Stomach (tissue), 8 donors: ENCODE measurements at regions not wholly inside any gene's neighbourhood (a gene's known extent, or its start where the extent isn't known, plus 50 kb on each side); places are given as distances from the start of the nearest gene placed in this dataset.

Experiments
- DNase-seq, 2 donors: peaks; one replicate each; pipeline versions ENCODE4 v3.0.0 to v3.0.0-alpha.2; 2013 to 2019
- H3K27ac ChIP-seq, 5 donors: fragments of 200-600 bp in 4 of 5; sonication (generic) in 4 of 5; one replicate each; pipeline ENCODE4 v1.5.1; 2013 to 2019; ENCODE audit warnings: mild to moderate bottlenecking in 1 of 5, moderate library complexity in 1 of 5
- H3K27me3 ChIP-seq, 3 donors: fragments of 200-600 bp; sonication (generic); one replicate each; pipeline ENCODE4 v1.5.1; 2017 to 2019; ENCODE audit warnings: mixed run types in 1 of 3
- H3K36me3 ChIP-seq, 4 donors: fragments of 200-600 bp; sonication (generic); 1 replicate in 3 of 4; 2 replicates in 1 of 4; pipeline ENCODE4 v1.5.1; 2016 to 2019
- H3K4me1 ChIP-seq, 4 donors: fragments of 200-600 bp; sonication (generic); one replicate each; pipeline ENCODE4 v1.5.1; 2016 to 2019
- H3K4me3 ChIP-seq, 4 donors: fragments of 200-600 bp; sonication (generic) in 3 of 4; one replicate each; pipeline ENCODE4 v1.5.1; 2016 to 2019; ENCODE audit warnings: mild to moderate bottlenecking in 1 of 4
- H3K9me3 ChIP-seq, 4 donors: fragments of 200-600 bp; sonication (generic); one replicate each; pipeline ENCODE4 v1.5.1; 2016 to 2019
- EP300 ChIP-seq: sonication (generic); formaldehyde crosslinking; IDR thresholded peaks from one replicate; pipeline ENCODE4 v1.6.1; 2017; ENCODE audit warnings: antibody characterized with exemption
- POLR2A ChIP-seq, 4 donors: fragments of 450-650 bp; IDR thresholded peaks; one replicate each; pipeline ENCODE4 v1.6.1; 2016; ENCODE audit warnings: antibody characterized with exemption in 4 of 4, control low read depth in 2 of 4, mild to moderate bottlenecking in 1 of 4, moderate library complexity in 1 of 4
- POLR2AphosphoS5 ChIP-seq, 3 donors: sonication (generic); formaldehyde crosslinking; IDR thresholded peaks; one replicate each; pipeline ENCODE4 v1.6.1; 2016; ENCODE audit warnings: antibody characterized with exemption in 3 of 3
- WGBS, 5 donors: extraction: QIAGEN DNeasy Blood & Tissue Kit in 3 of 5; methylation state at CpG; one replicate each; pipeline versions ENCODE4 v1.1.5 to v1.1.7; 2013 to 2018; 5-methylcytosine and 5-hydroxymethylcytosine counted together
- intact Hi-C: fragments of 100-400 bp; cut with DNase I; formaldehyde crosslinking; loops from one replicate; pipeline ENCODE4 v1.15.1; 2023; ENCODE audit warnings: low total_unique reads
- TF ChIP-seq, protein P1 (sequence below), 7 experiments: fragments of 450-650 bp in 4 of 7; fragments of 200-600 bp in 3 of 7; sonication (generic) in 3 of 7; IDR thresholded peaks; one replicate each; pipeline ENCODE4 v1.5.1; 2016 to 2019; ENCODE audit warnings: antibody characterized with exemption in 7 of 7, control low read depth in 2 of 7, mild to moderate bottlenecking in 1 of 7
- donor health status: healthy with polysubstance abuse.
- donor health status: Bipolar disorder and iron deficiency.
- donor health status: healthy.

DNA sequence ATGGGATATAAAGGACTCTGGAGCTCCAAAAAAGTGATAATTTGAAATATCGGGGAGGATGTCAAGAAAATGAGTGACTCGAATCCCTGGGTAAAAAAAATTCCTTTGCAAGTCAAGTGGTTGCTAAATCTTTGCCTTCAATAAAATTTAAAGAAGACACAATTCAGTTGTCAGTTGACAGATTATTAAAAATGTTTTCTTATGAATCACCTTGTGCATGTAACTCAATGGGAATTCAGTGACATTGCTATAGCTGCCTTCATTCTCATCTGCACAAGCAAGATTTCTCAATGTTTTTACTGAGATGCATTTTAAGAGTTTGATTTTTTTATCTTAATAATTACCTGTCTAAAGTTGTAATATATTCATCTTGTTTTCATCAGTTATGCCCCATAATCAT, 264.0 kb upstream of the IL12A start:
- TF ChIP-seq POLR2A (IDR thresholded peaks at IDR 0.05) (no peak), POLR2AphosphoS5 (IDR thresholded peaks at IDR 0.05) (no peak), EP300 (no peak)
- TF ChIP-seq, protein P1, sequence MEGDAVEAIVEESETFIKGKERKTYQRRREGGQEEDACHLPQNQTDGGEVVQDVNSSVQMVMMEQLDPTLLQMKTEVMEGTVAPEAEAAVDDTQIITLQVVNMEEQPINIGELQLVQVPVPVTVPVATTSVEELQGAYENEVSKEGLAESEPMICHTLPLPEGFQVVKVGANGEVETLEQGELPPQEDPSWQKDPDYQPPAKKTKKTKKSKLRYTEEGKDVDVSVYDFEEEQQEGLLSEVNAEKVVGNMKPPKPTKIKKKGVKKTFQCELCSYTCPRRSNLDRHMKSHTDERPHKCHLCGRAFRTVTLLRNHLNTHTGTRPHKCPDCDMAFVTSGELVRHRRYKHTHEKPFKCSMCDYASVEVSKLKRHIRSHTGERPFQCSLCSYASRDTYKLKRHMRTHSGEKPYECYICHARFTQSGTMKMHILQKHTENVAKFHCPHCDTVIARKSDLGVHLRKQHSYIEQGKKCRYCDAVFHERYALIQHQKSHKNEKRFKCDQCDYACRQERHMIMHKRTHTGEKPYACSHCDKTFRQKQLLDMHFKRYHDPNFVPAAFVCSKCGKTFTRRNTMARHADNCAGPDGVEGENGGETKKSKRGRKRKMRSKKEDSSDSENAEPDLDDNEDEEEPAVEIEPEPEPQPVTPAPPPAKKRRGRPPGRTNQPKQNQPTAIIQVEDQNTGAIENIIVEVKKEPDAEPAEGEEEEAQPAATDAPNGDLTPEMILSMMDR (IDR thresholded peaks at IDR 0.05): no peak
- no peaks in the 10 kb centered on the region for H3K36me3 ChIP-seq
- H3K4me3 ChIP-seq: no peak overlapping the region
- intact Hi-C loops: no loop called here
- H3K27me3 ChIP-seq: no peaks in the 10 kb centered on the region
- 77 to 92% (median 90%) methylated on average over 2 of the region's 2 CpGs for WGBS, 5 donors
- DNase-seq: no peak
- H3K9me3 ChIP-seq: no peaks in the 10 kb centered on the region
- no peak overlapping the region for H3K27ac ChIP-seq
- no peaks in the 10 kb centered on the region for H3K4me1 ChIP-seq

DNA sequence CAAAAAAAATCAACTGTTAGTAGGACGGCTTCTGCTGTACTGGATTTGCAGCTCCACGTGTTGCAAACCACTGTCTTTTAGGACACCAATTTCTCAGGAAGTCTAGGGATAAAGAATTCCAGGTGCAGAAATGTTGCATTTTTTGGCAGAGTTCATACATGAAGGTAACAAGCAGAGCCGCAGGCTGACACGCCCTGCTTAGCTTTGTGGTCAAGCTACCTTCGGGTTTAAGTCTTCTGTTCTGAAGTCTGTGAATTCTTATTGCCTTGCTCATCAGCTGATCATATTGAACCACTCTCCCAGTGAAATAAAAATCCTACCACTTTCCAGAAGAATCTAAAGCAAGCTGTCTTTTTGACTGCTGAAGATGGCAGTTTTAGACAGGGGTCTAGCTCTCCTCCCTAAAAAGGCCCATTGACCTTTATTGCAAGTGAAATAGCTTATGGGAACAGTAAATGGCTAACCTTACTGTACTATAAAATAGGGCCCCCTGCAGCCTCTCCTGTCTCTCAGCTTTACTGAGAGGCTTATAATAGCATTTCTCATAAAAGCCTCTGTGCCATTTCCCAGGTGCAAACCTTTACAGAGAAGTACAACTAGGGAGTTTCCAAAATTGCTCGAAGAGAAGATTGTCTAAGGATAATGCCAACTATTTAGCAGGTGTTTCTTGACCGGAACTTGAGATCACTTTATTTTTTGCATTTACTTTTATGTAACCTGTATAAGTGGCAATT, 262.2 kb upstream of the IL12A start:
- 61 to 71% (median 61%) methylated on average over 7 of the region's 7 CpGs for WGBS, 5 donors
- DNase-seq: no peak
- intact Hi-C loops: no loop called here

GRCh38 chr3:159727506-159727905, 261.1 kb upstream of the IL12A start:
- intact Hi-C loops: no loop called here
- peaks cover 0 to 8% (median 3%) of the 10 kb centered on the region in 4 donors for H3K4me1 ChIP-seq
- no peaks in the 10 kb centered on the region for H3K36me3 ChIP-seq
- no peaks in the 10 kb centered on the region for H3K27me3 ChIP-seq
- H3K9me3 ChIP-seq: no peaks in the 10 kb centered on the region
- H3K27ac ChIP-seq: no peak overlapping the region
- no peak overlapping the region for H3K4me3 ChIP-seq
- DNase-seq: no peak
- TF ChIP-seq EP300 (no peak), POLR2A (IDR thresholded peaks at IDR 0.05) (no peak), POLR2AphosphoS5 (IDR thresholded peaks at IDR 0.05) (no peak)
- TF ChIP-seq, protein P1 (IDR thresholded peaks at IDR 0.05): no peak

More for the DNA sequence above, 262.2 kb upstream of the IL12A start:
- Histone ChIP-seq H3K36me3 (no peaks in the 10 kb centered on the region), H3K27me3 (no peaks in the 10 kb centered on the region), H3K27ac (no peak overlapping the region), H3K4me1 (no peaks in the 10 kb centered on the region), H3K4me3 (no peak overlapping the region), H3K9me3 (no peaks in the 10 kb centered on the region)
- TF ChIP-seq EP300 (no peak), POLR2AphosphoS5 (IDR thresholded peaks at IDR 0.05) (no peak), POLR2A (IDR thresholded peaks at IDR 0.05) (no peak)
- TF ChIP-seq, protein P1 (IDR thresholded peaks at IDR 0.05): no peak

DNA sequence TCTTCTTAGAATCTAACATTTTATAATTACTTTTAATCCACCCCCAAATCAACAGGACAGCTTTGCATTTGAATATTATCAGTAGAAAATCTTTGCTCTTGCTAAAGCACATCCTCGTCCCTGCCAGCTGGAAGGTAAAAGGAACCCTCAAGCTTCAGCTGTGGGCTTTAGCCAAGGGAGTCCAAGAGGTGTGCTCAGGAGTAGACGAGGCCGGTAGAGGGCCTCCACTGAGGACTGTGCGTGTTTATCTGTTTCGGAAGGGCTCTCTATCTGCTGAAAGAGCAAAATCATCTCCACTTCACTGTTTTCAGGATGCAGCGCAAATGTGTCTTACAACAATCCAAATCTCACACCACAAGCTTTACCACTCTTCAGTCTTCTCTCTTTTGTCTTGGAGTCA, 257.4 kb upstream of the IL12A start:
- TF ChIP-seq POLR2A (IDR thresholded peaks at IDR 0.05): no peak
- no peak for TF ChIP-seq POLR2AphosphoS5 (IDR thresholded peaks at IDR 0.05)
- no peak for TF ChIP-seq EP300
- TF ChIP-seq, protein P1 (IDR thresholded peaks at IDR 0.05): no peak
- Histone ChIP-seq H3K27me3 (no peaks in the 10 kb centered on the region), H3K36me3 (no peaks in the 10 kb centered on the region), H3K9me3 (no peaks in the 10 kb centered on the region), H3K4me3 (no peak overlapping the region), H3K4me1 (peaks cover 0 to 16% (median 6%) of the 10 kb centered on the region in 4 donors), H3K27ac (no peak overlapping the region)
- WGBS, 5 donors: 81 to 89% (median 86%) methylated on average over 6 of the region's 6 CpGs
- intact Hi-C loops: no loop called here
- no peak for DNase-seq
